ENCODE measurements at regions not wholly inside any gene's neighbourhood (a gene's known extent, or its start where the extent isn't known, plus 50 kb on each side); places are given as distances from the start of the nearest gene placed in this dataset.

- Mint-ChIP-seq H3K27ac (no peak overlapping the region), H3K9me3 (peaks cover 0 to 3% (median 0%) of the 10 kb centered on the region in 7 donors), H3K4me1 (no peaks in the 10 kb centered on the region), H3K4me3 (no peak overlapping the region), H3K36me3 (no peaks in the 10 kb centered on the region), H3K27me3 (ENCODE audit: low read depth in 3 of 3) (no peaks in the 10 kb centered on the region)
- Histone ChIP-seq H4K20me1 (ENCODE audit: insufficient read depth, low read length) (no peaks in the 10 kb centered on the region), H3K9me3 (replicated peaks in 1 of 2; ENCODE audit: control insufficient read depth in 1 of 2, insufficient read depth in 1 of 2, low read length in 2 of 2) (no peaks in the 10 kb centered on the region), H3K4me2 (replicated peaks; ENCODE audit: extremely low read depth, low read length, poor library complexity, severe bottlenecking) (no peak overlapping the region), H3K36me3 (replicated peaks in 1 of 2; ENCODE audit: control insufficient read depth in 1 of 2, insufficient read depth in 2 of 2, low read length in 2 of 2) (no peaks in the 10 kb centered on the region), H3K4me1 (ENCODE audit: control insufficient read depth in 1 of 2, insufficient read depth in 2 of 2, low read length in 2 of 2) (no peaks in the 10 kb centered on the region), H3K79me2 (ENCODE audit: insufficient read depth, low read length) (no peaks in the 10 kb centered on the region), H3K4me3 (replicated peaks in 1 of 3; ENCODE audit: low read depth in 2 of 3, low read length in 3 of 3) (no peak overlapping the region), H2AFZ (ENCODE audit: insufficient read depth, low read depth, low read length, poor library complexity, severe bottlenecking) (no peak overlapping the region), H3K27ac (ENCODE audit: low read depth in 1 of 2, low read length in 2 of 2) (no peak overlapping the region), H3K27me3 (ENCODE audit: control insufficient read depth in 2 of 2, insufficient read depth in 2 of 2, low read length in 2 of 2) (no peaks in the 10 kb centered on the region), H3K9ac (ENCODE audit: insufficient read depth, low read length, poor library complexity, severe bottlenecking) (no peak overlapping the region)
- TF ChIP-seq, protein P1, sequence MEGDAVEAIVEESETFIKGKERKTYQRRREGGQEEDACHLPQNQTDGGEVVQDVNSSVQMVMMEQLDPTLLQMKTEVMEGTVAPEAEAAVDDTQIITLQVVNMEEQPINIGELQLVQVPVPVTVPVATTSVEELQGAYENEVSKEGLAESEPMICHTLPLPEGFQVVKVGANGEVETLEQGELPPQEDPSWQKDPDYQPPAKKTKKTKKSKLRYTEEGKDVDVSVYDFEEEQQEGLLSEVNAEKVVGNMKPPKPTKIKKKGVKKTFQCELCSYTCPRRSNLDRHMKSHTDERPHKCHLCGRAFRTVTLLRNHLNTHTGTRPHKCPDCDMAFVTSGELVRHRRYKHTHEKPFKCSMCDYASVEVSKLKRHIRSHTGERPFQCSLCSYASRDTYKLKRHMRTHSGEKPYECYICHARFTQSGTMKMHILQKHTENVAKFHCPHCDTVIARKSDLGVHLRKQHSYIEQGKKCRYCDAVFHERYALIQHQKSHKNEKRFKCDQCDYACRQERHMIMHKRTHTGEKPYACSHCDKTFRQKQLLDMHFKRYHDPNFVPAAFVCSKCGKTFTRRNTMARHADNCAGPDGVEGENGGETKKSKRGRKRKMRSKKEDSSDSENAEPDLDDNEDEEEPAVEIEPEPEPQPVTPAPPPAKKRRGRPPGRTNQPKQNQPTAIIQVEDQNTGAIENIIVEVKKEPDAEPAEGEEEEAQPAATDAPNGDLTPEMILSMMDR (IDR thresholded peaks at IDR 0.05) = no peak
- no peak for DNase-seq
- intact Hi-C loops (cut with micrococcal nuclease) = no loop called here
- WGBS (ENCODE audit: insufficient coverage) = 80% methylated on average over 1 of the region's 3 CpGs
These were observed 213.3 kb upstream of the TMTC1 start for GRCh38 chr12:29996993-29997392.

- H3K36me3 ChIP-seq (replicated peaks in 1 of 2; ENCODE audit: control insufficient read depth in 1 of 2, insufficient read depth in 2 of 2, low read length in 2 of 2) = no peaks in the 10 kb centered on the region
- Mint-ChIP-seq H3K36me3 (no peaks in the 10 kb centered on the region), H3K27me3 (ENCODE audit: low read depth in 3 of 3) (peaks cover 0 to 2% (median 0%) of the 10 kb centered on the region in 3 donors), H3K4me1 (no peaks in the 10 kb centered on the region), H3K27ac (no peak overlapping the region), H3K4me3 (no peak overlapping the region), H3K9me3 (peaks cover 0 to 2% (median 0%) of the 10 kb centered on the region in 7 donors)
- DNase-seq = no peak
- H4K20me1 ChIP-seq (ENCODE audit: insufficient read depth, low read length) = no peaks in the 10 kb centered on the region
- H3K9me3 ChIP-seq (replicated peaks in 1 of 2; ENCODE audit: control insufficient read depth in 1 of 2, insufficient read depth in 1 of 2, low read length in 2 of 2) = no peaks in the 10 kb centered on the region
- no peaks in the 10 kb centered on the region for H3K27me3 ChIP-seq (ENCODE audit: control insufficient read depth in 2 of 2, insufficient read depth in 2 of 2, low read length in 2 of 2)
- no peak overlapping the region for H3K9ac ChIP-seq (ENCODE audit: insufficient read depth, low read length, poor library complexity, severe bottlenecking)
- 100% methylated on average over 1 of the region's 2 CpGs for WGBS (ENCODE audit: insufficient coverage)
- intact Hi-C loops (cut with micrococcal nuclease) = no loop called here
- H3K4me1 ChIP-seq (ENCODE audit: control insufficient read depth in 1 of 2, insufficient read depth in 2 of 2, low read length in 2 of 2) = no peaks in the 10 kb centered on the region
- TF ChIP-seq, protein P1 (IDR thresholded peaks at IDR 0.05) = no peak
- H3K27ac ChIP-seq (ENCODE audit: low read depth in 1 of 2, low read length in 2 of 2) = no peak overlapping the region
- H3K4me3 ChIP-seq (replicated peaks in 1 of 3; ENCODE audit: low read depth in 2 of 3, low read length in 3 of 3) = no peak overlapping the region
- H3K4me2 ChIP-seq (replicated peaks; ENCODE audit: extremely low read depth, low read length, poor library complexity, severe bottlenecking) = no peak overlapping the region
- no peaks in the 10 kb centered on the region for H3K79me2 ChIP-seq (ENCODE audit: insufficient read depth, low read length)
- H2AFZ ChIP-seq (ENCODE audit: insufficient read depth, low read depth, low read length, poor library complexity, severe bottlenecking) = no peak overlapping the region
These were observed 208.6 kb upstream of the TMTC1 start for GRCh38 chr12:29992366-29992765.
